ENCODE measurements at regions not wholly inside any gene's neighbourhood (a gene's known extent, or its start where the extent isn't known, plus 50 kb on each side); places are given as distances from the start of the nearest gene placed in this dataset.

DNA sequence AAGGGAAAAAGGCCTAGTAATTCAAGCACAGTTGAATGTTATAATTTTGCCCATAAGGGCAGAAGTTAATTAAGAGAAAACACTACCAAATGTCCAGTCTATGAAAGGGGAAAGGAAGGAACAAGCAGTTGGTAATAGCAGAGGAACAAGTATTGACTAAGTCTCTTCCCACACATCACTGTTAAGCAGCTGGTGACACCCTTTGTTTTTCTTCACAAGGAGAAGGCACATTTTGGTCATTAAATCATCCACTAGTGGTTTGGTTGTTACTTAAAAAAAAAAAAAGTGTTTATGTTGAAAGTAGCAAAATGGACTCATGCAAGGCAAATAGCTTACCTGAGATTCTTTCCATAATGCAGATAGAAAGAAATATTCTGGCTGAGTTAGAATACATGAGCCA is 321.4 kb upstream of the NECTIN3 start (continued):
- TF ChIP-seq, protein P1, sequence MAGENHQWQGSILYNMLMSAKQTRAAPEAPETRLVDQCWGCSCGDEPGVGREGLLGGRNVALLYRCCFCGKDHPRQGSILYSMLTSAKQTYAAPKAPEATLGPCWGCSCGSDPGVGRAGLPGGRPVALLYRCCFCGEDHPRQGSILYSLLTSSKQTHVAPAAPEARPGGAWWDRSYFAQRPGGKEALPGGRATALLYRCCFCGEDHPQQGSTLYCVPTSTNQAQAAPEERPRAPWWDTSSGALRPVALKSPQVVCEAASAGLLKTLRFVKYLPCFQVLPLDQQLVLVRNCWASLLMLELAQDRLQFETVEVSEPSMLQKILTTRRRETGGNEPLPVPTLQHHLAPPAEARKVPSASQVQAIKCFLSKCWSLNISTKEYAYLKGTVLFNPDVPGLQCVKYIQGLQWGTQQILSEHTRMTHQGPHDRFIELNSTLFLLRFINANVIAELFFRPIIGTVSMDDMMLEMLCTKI (IDR thresholded peaks at IDR 0.05; ENCODE audit: partially characterized antibody) = no peak
- TF ChIP-seq, protein P2, sequence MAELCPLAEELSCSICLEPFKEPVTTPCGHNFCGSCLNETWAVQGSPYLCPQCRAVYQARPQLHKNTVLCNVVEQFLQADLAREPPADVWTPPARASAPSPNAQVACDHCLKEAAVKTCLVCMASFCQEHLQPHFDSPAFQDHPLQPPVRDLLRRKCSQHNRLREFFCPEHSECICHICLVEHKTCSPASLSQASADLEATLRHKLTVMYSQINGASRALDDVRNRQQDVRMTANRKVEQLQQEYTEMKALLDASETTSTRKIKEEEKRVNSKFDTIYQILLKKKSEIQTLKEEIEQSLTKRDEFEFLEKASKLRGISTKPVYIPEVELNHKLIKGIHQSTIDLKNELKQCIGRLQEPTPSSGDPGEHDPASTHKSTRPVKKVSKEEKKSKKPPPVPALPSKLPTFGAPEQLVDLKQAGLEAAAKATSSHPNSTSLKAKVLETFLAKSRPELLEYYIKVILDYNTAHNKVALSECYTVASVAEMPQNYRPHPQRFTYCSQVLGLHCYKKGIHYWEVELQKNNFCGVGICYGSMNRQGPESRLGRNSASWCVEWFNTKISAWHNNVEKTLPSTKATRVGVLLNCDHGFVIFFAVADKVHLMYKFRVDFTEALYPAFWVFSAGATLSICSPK (IDR thresholded peaks at IDR 0.05; ENCODE audit: borderline replicate concordance) = no peak
- TF ChIP-seq ZNF830 (CRISPR knock-in tag; IDR thresholded peaks at IDR 0.05) = no peak
- TF ChIP-seq ZNF354B (CRISPR knock-in tag; IDR thresholded peaks at IDR 0.05) = no peak
- no peak for TF ChIP-seq NEUROD1 (IDR thresholded peaks at IDR 0.05; ENCODE audit: borderline replicate concordance, low read depth, low read length, partially characterized antibody)
- no peak for TF ChIP-seq CREB1 (IDR thresholded peaks at IDR 0.05)
- no peak for TF ChIP-seq CREB1 (CRISPR knock-in tag; IDR thresholded peaks at IDR 0.05)
- TF ChIP-seq, protein P3, sequence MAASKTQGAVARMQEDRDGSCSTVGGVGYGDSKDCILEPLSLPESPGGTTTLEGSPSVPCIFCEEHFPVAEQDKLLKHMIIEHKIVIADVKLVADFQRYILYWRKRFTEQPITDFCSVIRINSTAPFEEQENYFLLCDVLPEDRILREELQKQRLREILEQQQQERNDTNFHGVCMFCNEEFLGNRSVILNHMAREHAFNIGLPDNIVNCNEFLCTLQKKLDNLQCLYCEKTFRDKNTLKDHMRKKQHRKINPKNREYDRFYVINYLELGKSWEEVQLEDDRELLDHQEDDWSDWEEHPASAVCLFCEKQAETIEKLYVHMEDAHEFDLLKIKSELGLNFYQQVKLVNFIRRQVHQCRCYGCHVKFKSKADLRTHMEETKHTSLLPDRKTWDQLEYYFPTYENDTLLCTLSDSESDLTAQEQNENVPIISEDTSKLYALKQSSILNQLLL (CRISPR knock-in tag; IDR thresholded peaks at IDR 0.05; ENCODE audit: borderline replicate concordance) = no peak
- TF ChIP-seq KDM1A (IDR thresholded peaks at IDR 0.05) = no peak
- TF ChIP-seq NCOA6 (IDR thresholded peaks at IDR 0.05) = no peak
- no peak for TF ChIP-seq POLR2B (IDR thresholded peaks at IDR 0.05; ENCODE audit: low read depth, partially characterized antibody)

Data from K562 (cell line).